ENCODE measurements at regions not wholly inside any gene's neighbourhood (a gene's known extent, or its start where the extent isn't known, plus 50 kb on each side); places are given as distances from the start of the nearest gene placed in this dataset.
"Not testable (repeated sequence)": the region's sequence is repeated elsewhere in the genome, so short reads cannot be mapped to it uniquely, and the experiment has no call there.

DNA sequence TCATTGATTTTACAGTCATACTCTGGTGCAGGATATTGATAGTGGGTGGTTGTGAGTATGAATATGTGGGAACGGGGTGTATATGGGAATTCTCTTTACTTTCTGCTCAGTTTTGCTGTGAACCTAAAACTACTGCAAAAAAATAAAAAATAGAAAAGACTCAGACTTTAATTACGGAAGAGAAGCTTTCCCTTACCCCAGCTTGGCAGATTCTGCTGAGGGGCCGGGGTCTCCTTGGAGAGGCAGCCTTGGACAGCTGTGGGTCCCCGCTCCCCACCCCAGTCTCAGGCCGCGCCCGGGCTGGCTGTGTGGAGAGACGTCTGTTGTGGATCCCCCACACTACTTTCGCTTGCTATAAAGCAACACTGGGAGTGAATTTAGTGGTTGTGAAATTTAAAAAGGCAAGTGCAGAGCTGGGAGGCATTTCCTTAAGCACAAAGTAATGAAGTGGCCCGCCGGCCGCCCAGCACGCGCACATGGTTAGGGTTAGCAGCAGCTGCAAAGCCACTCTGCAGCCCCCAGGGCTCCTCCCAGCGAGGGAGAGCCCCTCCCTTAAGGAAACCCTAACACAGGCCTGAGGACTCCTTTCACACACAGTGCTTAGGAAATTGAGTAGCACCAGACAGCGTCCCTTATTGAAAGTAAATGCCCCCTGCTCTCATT lies 102.4 kb downstream of the DDX1 start:
- Histone ChIP-seq H4K91ac (ENCODE audit: low read depth, low read length) (no peak overlapping the region), H2BK12ac (ENCODE audit: low read length) (no peak overlapping the region), H4K12ac (ENCODE audit: low read depth, low read length) (no peak overlapping the region), H3K4me1 (ENCODE audit: control insufficient read depth in 1 of 2, insufficient read depth in 2 of 2, low read length in 2 of 2) (peaks cover 2 to 6% of the 10 kb centered on the region in 2 experiments), H3K9me3 (ENCODE audit: insufficient read depth, low read depth, low read length) (peaks cover 2% of the 10 kb centered on the region), H3K14ac (ENCODE audit: low read length) (no peak overlapping the region), H3K79me2 (ENCODE audit: control insufficient read depth, insufficient read depth, low read length, poor library complexity) (no peaks in the 10 kb centered on the region), H3K18ac (ENCODE audit: low read length) (no peak overlapping the region), H2AK5ac (ENCODE audit: low read length) (no peak overlapping the region), H3K36me3 (ENCODE audit: control insufficient read depth in 1 of 2, insufficient read depth in 2 of 2, low read length in 2 of 2) (no peaks in the 10 kb centered on the region), H3K79me1 (ENCODE audit: low read length) (no peaks in the 10 kb centered on the region), H2BK120ac (ENCODE audit: insufficient read depth, low read length, poor library complexity) (no peak overlapping the region), H4K8ac (ENCODE audit: low read depth, low read length) (no peak overlapping the region), H2BK5ac (ENCODE audit: low read depth, low read length, poor library complexity) (no peak overlapping the region), H2AFZ (ENCODE audit: insufficient read depth, low read length, poor library complexity) (no peak overlapping the region), H3K27ac (ENCODE audit: low read depth, low read length) (no peak overlapping the region), H3K9ac (ENCODE audit: low read length) (no peak overlapping the region), H3K4ac (ENCODE audit: low read depth, low read length) (no peak overlapping the region), H3K23ac (ENCODE audit: low read length) (no peak overlapping the region), H3K4me3 (ENCODE audit: low read depth, low read length) (no peak overlapping the region), H3K4me2 (ENCODE audit: low read length) (no peak overlapping the region), H3K27me3 (ENCODE audit: insufficient read depth, low read length) (no peaks in the 10 kb centered on the region)
- DNase-seq = no peak
- no CpG with 5 or more reads among the region's 16 CpGs for WGBS (ENCODE audit: extremely low coverage, insufficient coverage, insufficient read length)

DNA sequence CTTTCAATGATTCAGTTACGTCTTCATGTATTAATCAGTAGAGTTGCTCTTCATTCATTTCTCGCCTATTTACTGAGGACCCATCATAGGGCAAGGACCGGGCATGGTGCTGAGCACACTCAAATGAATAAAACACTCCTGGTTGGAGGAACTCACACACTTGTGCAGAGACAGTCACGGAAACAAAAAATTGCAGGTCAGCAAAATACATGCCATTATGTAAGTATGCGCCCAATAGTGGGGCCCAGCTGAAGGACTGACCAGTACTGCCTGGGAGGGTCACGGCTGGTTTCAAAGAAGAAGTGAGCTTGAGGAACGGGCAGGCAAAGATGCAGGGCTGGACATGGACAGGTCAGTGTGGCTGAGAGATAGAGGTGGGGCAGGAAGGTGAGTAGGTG lies 102.9 kb downstream of the DDX1 start:
- Histone ChIP-seq H3K79me1 (ENCODE audit: low read length) (no peaks in the 10 kb centered on the region), H2BK12ac (ENCODE audit: low read length) (no peak overlapping the region), H3K4me1 (ENCODE audit: control insufficient read depth in 1 of 2, insufficient read depth in 2 of 2, low read length in 2 of 2) (peaks cover 2 to 6% of the 10 kb centered on the region in 2 experiments), H3K79me2 (ENCODE audit: control insufficient read depth, insufficient read depth, low read length, poor library complexity) (no peaks in the 10 kb centered on the region), H2BK120ac (ENCODE audit: insufficient read depth, low read length, poor library complexity) (no peak overlapping the region), H3K4ac (ENCODE audit: low read depth, low read length) (no peak overlapping the region), H3K27me3 (ENCODE audit: insufficient read depth, low read length) (no peaks in the 10 kb centered on the region), H3K18ac (ENCODE audit: low read length) (no peak overlapping the region), H2BK5ac (ENCODE audit: low read depth, low read length, poor library complexity) (no peak overlapping the region), H3K14ac (ENCODE audit: low read length) (no peak overlapping the region), H3K27ac (ENCODE audit: low read depth, low read length) (no peak overlapping the region), H3K36me3 (ENCODE audit: control insufficient read depth in 1 of 2, insufficient read depth in 2 of 2, low read length in 2 of 2) (no peaks in the 10 kb centered on the region), H4K91ac (ENCODE audit: low read depth, low read length) (no peak overlapping the region), H3K9ac (ENCODE audit: low read length) (no peak overlapping the region), H4K8ac (ENCODE audit: low read depth, low read length) (no peak overlapping the region), H3K23ac (ENCODE audit: low read length) (no peak overlapping the region), H3K9me3 (ENCODE audit: insufficient read depth, low read depth, low read length) (peaks cover 2% of the 10 kb centered on the region), H2AFZ (ENCODE audit: insufficient read depth, low read length, poor library complexity) (no peak overlapping the region), H3K4me3 (ENCODE audit: low read depth, low read length) (no peak overlapping the region), H4K12ac (ENCODE audit: low read depth, low read length) (no peak overlapping the region), H3K4me2 (ENCODE audit: low read length) (no peak overlapping the region), H2AK5ac (ENCODE audit: low read length) (no peak overlapping the region)
- no CpG with 5 or more reads among the region's 7 CpGs for WGBS (ENCODE audit: extremely low coverage, insufficient coverage, insufficient read length)
- DNase-seq = no peak

- Histone ChIP-seq H4K8ac (ENCODE audit: low read depth, low read length) (no peak overlapping the region), H3K14ac (ENCODE audit: low read length) (no peak overlapping the region), H4K91ac (ENCODE audit: low read depth, low read length) (no peak overlapping the region), H2BK120ac (ENCODE audit: insufficient read depth, low read length, poor library complexity) (no peak overlapping the region), H3K9me3 (ENCODE audit: insufficient read depth, low read depth, low read length) (peaks cover 2% of the 10 kb centered on the region), H3K9ac (ENCODE audit: low read length) (no peak overlapping the region), H2BK12ac (ENCODE audit: low read length) (no peak overlapping the region), H2BK5ac (ENCODE audit: low read depth, low read length, poor library complexity) (no peak overlapping the region), H3K27ac (ENCODE audit: low read depth, low read length) (no peak overlapping the region), H3K4ac (ENCODE audit: low read depth, low read length) (no peak overlapping the region), H3K27me3 (ENCODE audit: insufficient read depth, low read length) (no peaks in the 10 kb centered on the region), H3K4me2 (ENCODE audit: low read length) (no peak overlapping the region), H3K23ac (ENCODE audit: low read length) (no peak overlapping the region), H2AFZ (ENCODE audit: insufficient read depth, low read length, poor library complexity) (no peak overlapping the region), H4K12ac (ENCODE audit: low read depth, low read length) (no peak overlapping the region), H3K18ac (ENCODE audit: low read length) (no peak overlapping the region), H3K4me1 (ENCODE audit: control insufficient read depth in 1 of 2, insufficient read depth in 2 of 2, low read length in 2 of 2) (peaks cover 0 to 2% of the 10 kb centered on the region in 2 experiments), H3K79me2 (ENCODE audit: control insufficient read depth, insufficient read depth, low read length, poor library complexity) (no peaks in the 10 kb centered on the region), H2AK5ac (ENCODE audit: low read length) (no peak overlapping the region), H3K4me3 (ENCODE audit: low read depth, low read length) (no peak overlapping the region), H3K79me1 (ENCODE audit: low read length) (no peaks in the 10 kb centered on the region), H3K36me3 (ENCODE audit: control insufficient read depth in 1 of 2, insufficient read depth in 2 of 2, low read length in 2 of 2) (no peaks in the 10 kb centered on the region)
- no CpG with 5 or more reads among the region's 9 CpGs for WGBS (ENCODE audit: extremely low coverage, insufficient coverage, insufficient read length)
- no peak for DNase-seq
Observed at GRCh38 chr2:15695582-15696330, 104.1 kb downstream of the DDX1 start.

DNA sequence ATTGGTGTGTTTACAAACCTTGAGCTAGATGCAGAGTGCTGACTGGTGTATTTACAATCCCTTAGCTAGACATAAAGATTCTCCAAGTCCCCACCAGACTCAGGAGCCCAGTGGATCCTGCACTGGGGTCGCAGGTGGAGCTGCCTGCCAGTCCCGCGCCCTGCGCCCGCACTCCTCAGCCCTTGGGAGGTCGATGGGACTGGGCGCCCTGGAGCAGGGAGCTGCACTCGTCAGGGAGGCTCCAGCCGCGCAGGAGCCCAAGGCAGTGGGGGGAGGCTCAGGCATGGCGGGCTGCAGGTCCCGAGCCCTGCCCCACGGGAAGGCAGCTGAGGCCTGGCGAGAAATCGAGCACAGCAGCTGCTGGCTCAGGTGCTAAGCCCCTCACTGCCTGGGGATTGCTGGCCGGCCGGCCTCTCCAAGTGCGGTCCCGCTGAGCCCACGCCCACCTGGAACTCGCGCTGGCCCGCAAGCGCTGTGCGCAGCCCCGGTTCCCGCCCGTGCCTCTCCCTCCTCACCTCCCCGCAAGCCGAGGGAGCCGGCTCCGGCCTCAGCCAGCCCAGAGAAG lies 105.0 kb downstream of the DDX1 start:
- H3K18ac ChIP-seq (ENCODE audit: low read length); H3K23ac ChIP-seq (ENCODE audit: low read length); H3K79me1 ChIP-seq (ENCODE audit: low read length); H2BK5ac ChIP-seq (ENCODE audit: low read depth, low read length, poor library complexity); H3K4me2 ChIP-seq (ENCODE audit: low read length); DNase-seq; H4K12ac ChIP-seq (ENCODE audit: low read depth, low read length); H3K79me2 ChIP-seq (ENCODE audit: control insufficient read depth, insufficient read depth, low read length, poor library complexity); H3K14ac ChIP-seq (ENCODE audit: low read length); H2BK12ac ChIP-seq (ENCODE audit: low read length); H3K9me3 ChIP-seq (ENCODE audit: insufficient read depth, low read depth, low read length); H3K4me1 ChIP-seq (ENCODE audit: control insufficient read depth in 1 of 2, insufficient read depth in 2 of 2, low read length in 2 of 2); H3K9ac ChIP-seq (ENCODE audit: low read length); H4K91ac ChIP-seq (ENCODE audit: low read depth, low read length); H3K36me3 ChIP-seq (ENCODE audit: control insufficient read depth in 1 of 2, insufficient read depth in 2 of 2, low read length in 2 of 2); H2AFZ ChIP-seq (ENCODE audit: insufficient read depth, low read length, poor library complexity); H3K27ac ChIP-seq (ENCODE audit: low read depth, low read length); H4K8ac ChIP-seq (ENCODE audit: low read depth, low read length); H3K4ac ChIP-seq (ENCODE audit: low read depth, low read length); H3K27me3 ChIP-seq (ENCODE audit: insufficient read depth, low read length); H2BK120ac ChIP-seq (ENCODE audit: insufficient read depth, low read length, poor library complexity); H3K4me3 ChIP-seq (ENCODE audit: low read depth, low read length); H2AK5ac ChIP-seq (ENCODE audit: low read length): not testable (repeated sequence)
- WGBS (ENCODE audit: extremely low coverage, insufficient coverage, insufficient read length) = no CpG with 5 or more reads among the region's 32 CpGs

Measured in trophoblast cell (in vitro differentiated cells and primary cell).